Endothelial cell (in vitro differentiated cells): ENCODE measurements at regions not wholly inside any gene's neighbourhood (a gene's known extent, or its start where the extent isn't known, plus 50 kb on each side); places are given as distances from the start of the nearest gene placed in this dataset.

Source experiments
- DNase-seq: peaks from one replicate; pipeline ENCODE4 v3.0.0; 2021; ENCODE audit warnings: low spot score
- H3K27ac Mint-ChIP-seq: one replicate; pipeline ENCODE4 v1.8.0; 2021; ENCODE audit warnings: mixed read lengths, inconsistent platforms; ENCODE audit not compliant: unreplicated experiment
- H3K27me3 Mint-ChIP-seq: one replicate; pipeline ENCODE4 v1.8.0; 2021; ENCODE audit warnings: mild to moderate bottlenecking, moderate library complexity, mixed read lengths, inconsistent platforms; ENCODE audit not compliant: unreplicated experiment
- H3K36me3 Mint-ChIP-seq: one replicate; pipeline ENCODE4 v1.8.0; 2021; ENCODE audit warnings: mild to moderate bottlenecking, low read depth, mixed read lengths, inconsistent platforms; ENCODE audit not compliant: unreplicated experiment
- H3K4me1 Mint-ChIP-seq: one replicate; pipeline ENCODE4 v1.8.0; 2021; ENCODE audit warnings: mild to moderate bottlenecking, mixed read lengths, inconsistent platforms; ENCODE audit not compliant: unreplicated experiment
- H3K4me3 Mint-ChIP-seq: one replicate; pipeline ENCODE4 v1.8.0; 2021; ENCODE audit warnings: mild to moderate bottlenecking, mixed read lengths, inconsistent platforms; ENCODE audit not compliant: unreplicated experiment
- H3K9me3 Mint-ChIP-seq: one replicate; pipeline ENCODE4 v1.8.0; 2021; ENCODE audit warnings: mixed read lengths, inconsistent platforms; ENCODE audit not compliant: unreplicated experiment
- TF ChIP-seq, protein P1 (sequence below): fragments of 200-600 bp; sonication (generic); IDR thresholded peaks from one replicate; pipeline ENCODE4 v1.5.0; 2021; ENCODE audit warnings: antibody characterized with exemption; ENCODE audit not compliant: unreplicated experiment

DNA sequence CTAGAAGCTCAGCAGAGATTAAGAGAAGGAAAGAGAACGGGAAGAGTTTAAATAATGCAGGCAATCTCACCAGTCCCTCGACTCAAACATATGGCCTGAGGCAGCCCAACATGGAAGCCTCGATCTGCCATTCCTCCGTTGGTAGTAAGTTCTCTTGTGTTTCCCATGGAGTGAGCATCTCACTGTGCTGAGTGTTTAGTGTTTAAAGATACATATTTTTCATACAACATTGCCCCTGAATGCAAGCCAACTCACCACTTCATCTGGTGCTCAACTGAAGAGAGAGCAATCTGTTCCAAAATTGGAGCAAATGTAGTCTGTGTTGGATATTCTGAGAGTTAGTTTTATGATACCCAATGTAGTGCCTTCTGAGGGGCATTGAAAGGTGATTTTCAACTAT, 171.5 kb upstream of the ATP10B start:
- Mint-ChIP-seq H3K4me3 (no peak overlapping the region), H3K9me3 (no peaks in the 10 kb centered on the region), H3K36me3 (no peaks in the 10 kb centered on the region), H3K27me3 (no peaks in the 10 kb centered on the region), H3K27ac (no peak overlapping the region), H3K4me1 (no peaks in the 10 kb centered on the region)
- no peak for DNase-seq
- TF ChIP-seq, protein P1, sequence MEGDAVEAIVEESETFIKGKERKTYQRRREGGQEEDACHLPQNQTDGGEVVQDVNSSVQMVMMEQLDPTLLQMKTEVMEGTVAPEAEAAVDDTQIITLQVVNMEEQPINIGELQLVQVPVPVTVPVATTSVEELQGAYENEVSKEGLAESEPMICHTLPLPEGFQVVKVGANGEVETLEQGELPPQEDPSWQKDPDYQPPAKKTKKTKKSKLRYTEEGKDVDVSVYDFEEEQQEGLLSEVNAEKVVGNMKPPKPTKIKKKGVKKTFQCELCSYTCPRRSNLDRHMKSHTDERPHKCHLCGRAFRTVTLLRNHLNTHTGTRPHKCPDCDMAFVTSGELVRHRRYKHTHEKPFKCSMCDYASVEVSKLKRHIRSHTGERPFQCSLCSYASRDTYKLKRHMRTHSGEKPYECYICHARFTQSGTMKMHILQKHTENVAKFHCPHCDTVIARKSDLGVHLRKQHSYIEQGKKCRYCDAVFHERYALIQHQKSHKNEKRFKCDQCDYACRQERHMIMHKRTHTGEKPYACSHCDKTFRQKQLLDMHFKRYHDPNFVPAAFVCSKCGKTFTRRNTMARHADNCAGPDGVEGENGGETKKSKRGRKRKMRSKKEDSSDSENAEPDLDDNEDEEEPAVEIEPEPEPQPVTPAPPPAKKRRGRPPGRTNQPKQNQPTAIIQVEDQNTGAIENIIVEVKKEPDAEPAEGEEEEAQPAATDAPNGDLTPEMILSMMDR = no peak

DNA sequence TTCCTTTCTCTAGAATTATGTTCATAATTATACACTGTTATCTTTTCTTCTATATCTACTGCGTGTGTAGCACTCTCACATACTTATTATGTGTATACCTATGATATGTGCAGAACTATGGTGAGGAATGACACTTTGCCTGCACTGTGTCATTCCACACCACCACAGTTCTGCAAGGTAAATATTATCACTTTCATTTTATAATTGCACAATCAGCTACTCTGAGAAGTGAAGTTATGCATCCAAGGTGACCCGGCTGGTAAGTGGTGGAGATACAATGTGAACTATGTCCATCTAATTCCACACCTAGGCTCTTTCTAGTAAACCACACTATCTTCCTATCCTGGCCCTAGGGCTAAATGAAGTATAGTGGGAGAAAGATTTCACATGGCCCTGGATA, 170.1 kb upstream of the ATP10B start:
- Mint-ChIP-seq H3K27me3 (no peaks in the 10 kb centered on the region), H3K4me1 (no peaks in the 10 kb centered on the region), H3K4me3 (no peak overlapping the region), H3K9me3 (no peaks in the 10 kb centered on the region), H3K27ac (no peak overlapping the region), H3K36me3 (no peaks in the 10 kb centered on the region)
- TF ChIP-seq, protein P1 = no peak
- no peak for DNase-seq

DNA sequence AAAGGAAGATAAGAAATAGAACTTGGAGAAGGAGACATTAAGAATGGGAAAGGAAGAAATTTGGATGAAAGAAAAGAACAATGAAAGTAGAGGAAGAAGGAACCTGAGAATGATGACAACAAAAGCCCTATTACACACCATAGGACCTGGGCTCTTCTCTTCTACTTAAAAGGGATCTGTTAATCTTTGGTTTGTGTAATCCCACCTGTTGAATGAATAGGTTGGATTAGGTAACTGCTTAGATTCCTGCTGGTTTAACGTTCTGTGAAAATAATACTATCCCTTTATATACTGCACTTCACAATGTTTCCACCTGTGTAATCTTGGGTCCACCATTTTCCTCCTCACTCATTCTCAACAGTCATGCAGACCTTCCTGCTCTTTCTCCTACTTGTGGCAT, 157.8 kb upstream of the ATP10B start:
- no peaks in the 10 kb centered on the region for H3K4me1 Mint-ChIP-seq
- no peaks in the 10 kb centered on the region for H3K36me3 Mint-ChIP-seq
- H3K4me3 Mint-ChIP-seq = no peak overlapping the region
- no peaks in the 10 kb centered on the region for H3K9me3 Mint-ChIP-seq
- H3K27me3 Mint-ChIP-seq = no peaks in the 10 kb centered on the region
- no peak for DNase-seq
- TF ChIP-seq, protein P1 = no peak
- no peak overlapping the region for H3K27ac Mint-ChIP-seq

DNA sequence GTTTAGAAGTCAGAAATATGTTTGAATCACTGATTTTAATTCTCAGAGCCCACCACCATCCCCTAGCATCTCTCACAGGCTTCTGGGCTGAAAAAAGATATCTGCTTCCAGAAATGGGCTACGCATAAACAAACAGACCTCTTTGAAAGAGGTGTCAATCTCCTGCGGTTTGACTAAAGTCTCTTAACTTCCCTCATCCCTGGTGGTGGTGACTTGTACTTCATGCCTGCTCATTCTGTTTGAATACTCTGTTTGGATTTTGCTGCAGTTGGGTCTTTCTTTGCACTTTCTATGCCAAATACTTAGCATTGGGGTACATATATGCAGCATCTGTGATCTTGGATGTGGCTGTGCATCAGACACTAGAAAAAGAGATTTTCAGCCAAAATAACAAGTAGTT, 157.2 kb upstream of the ATP10B start:
- TF ChIP-seq, protein P1 = no peak
- H3K4me3 Mint-ChIP-seq = no peak overlapping the region
- no peaks in the 10 kb centered on the region for H3K9me3 Mint-ChIP-seq
- no peak for DNase-seq
- H3K36me3 Mint-ChIP-seq = no peaks in the 10 kb centered on the region
- H3K27me3 Mint-ChIP-seq = no peaks in the 10 kb centered on the region
- H3K27ac Mint-ChIP-seq = no peak overlapping the region
- H3K4me1 Mint-ChIP-seq = no peaks in the 10 kb centered on the region

GRCh38 chr5:161007879-161008278, 155.9 kb upstream of the ATP10B start:
- TF ChIP-seq, protein P1 = no peak
- no peaks in the 10 kb centered on the region for H3K27me3 Mint-ChIP-seq
- H3K4me3 Mint-ChIP-seq = no peak overlapping the region
- H3K9me3 Mint-ChIP-seq = no peaks in the 10 kb centered on the region
- no peak for DNase-seq
- H3K4me1 Mint-ChIP-seq = no peaks in the 10 kb centered on the region
- H3K36me3 Mint-ChIP-seq = no peaks in the 10 kb centered on the region
- no peak overlapping the region for H3K27ac Mint-ChIP-seq
